Activated CD4-positive, alpha-beta T cell treated with anti-CD3 and anti-CD28 coated beads, Interleukin-2, amount 50 U/mL, for 1 hour (primary cell): ENCODE measurements at regions not wholly inside any gene's neighbourhood (a gene's known extent, or its start where the extent isn't known, plus 50 kb on each side); places are given as distances from the start of the nearest gene placed in this dataset.
"Not testable (repeated sequence)": the region's sequence is repeated elsewhere in the genome, so short reads cannot be mapped to it uniquely, and the experiment has no call there.

ENCODE experiments used
- DNase-seq: peaks from one replicate; pipeline ENCODE4 v3.0.0-alpha.2; 2020

DNA sequence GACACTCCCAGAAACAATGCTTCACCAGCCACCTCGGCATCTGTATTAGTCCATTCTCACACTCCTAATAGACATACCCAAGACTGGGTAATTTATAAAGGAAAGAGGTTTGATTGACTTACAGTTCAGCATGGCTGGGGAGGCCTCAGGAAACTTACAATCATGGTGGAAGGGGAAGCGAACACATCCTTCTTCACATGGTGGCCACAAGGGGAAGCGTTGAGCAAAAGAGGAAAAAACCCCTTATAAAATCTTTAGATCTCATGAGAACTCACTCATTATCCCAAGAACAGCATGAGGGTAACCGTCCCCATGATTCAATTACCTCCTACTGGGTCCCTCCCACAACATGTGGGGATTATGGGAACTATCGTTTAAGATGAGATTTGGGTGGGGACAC, 140.9 kb downstream of the LIG4 start:
- not testable (repeated sequence) for DNase-seq

DNA sequence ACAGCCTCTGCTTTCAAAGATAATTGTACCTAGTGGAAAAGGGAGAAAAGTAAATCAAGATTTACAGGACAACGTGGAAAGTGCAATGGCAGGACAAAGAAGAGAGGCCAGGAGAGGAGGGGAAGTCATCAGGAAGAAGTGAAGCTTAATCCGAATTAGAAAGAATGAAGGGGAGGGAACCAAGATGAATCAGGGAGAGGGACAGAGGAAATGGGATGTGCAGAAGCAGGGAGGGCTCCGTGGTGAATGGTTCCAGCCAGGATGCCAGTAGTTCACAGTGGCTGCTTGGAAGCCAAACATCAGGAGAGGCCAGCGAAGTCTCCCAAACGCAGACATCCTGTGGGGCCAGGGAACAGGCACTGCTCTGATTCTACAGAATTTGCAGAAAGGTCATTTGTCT, 144.4 kb downstream of the LIG4 start:
- no peak for DNase-seq

DNA sequence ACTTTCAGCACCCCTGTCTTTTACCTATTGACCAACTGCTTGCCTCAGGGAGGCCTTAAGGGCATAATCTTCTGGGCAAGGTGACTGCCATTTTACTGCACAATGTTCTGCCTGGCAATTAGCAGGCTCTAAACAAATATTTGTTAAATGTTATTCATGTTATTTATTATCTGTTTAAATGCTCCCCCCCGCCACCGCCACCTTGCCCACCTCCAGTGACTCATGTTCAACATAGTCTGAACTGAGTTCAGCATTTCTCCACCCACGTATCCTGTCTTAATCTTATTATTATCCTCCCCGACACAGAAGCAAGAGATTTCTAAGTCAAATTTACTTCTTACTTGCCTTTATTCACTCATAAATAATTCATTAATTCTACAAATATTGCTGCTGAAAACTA, 144.8 kb downstream of the LIG4 start:
- DNase-seq = no peak

DNA sequence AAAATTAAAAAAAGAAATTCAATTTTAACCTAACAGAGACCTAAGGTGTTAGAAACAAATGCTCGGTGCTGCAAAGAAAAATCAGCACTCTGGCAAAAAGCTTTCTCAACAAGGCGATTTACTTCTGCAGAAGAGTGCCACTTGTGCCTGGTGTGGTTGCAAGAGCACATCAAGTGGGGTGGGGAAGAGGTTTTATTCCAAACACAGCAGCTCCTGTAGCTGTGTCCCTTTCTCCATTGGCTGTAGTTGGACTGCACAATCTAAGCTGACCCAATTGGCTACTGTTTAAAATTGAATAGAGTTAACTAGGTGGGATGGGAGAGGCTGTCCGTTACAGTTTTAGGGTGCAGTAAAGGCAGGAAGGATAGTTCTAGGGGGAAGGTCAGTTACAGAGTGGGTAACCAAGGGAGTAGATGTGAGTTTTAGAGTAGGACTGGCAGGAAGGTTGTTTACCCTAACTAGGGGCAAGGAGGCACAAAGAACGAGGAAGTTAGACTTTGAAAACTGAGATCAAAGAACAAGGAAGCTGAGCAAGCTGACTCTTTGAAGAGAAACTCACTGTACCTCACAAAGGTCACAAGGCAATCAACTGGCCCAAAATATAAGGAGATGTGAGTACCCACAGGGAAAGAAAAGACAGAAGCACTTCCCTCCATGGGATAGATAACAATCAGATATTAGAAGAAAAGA, 145.7 kb downstream of the LIG4 start:
- no peak for DNase-seq

DNA sequence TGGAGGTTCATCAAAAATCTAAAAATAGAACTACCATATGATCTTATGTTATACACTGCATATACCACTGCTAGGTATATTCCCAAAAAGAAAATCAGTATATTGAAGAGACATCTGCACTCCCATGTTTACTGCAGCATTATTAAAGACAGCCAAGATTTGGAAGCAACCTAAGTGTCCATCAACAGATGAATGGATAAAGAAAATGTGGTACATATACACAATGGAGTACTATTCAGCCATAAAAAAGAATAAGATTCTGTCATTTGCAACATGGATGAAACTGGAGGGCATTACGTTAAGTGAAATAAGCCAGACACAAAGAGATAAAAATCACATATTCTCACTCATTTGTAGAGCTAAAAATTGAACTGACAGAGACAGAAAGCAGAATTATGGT, 151.0 kb downstream of the LIG4 start:
- DNase-seq = not testable (repeated sequence)

DNA sequence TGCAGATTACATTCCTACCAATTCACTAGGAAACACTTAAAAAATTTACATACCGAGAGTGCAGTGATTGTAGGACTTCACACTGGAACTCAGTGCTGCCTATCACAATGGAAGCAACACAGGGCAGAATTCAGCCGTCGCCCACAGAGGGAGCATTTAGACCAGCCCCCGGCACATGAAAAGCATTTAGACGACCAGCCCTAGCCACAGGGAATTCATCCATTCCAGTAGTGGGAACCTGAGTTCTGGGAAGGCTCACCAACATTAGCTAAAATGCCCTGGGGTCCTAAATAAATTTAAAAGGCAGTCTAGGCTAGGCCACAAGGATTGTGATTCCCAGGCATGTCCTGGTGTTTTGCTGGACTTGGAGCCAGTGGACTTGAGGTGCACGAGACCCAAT, 155.2 kb downstream of the LIG4 start:
- DNase-seq = no peak

DNA sequence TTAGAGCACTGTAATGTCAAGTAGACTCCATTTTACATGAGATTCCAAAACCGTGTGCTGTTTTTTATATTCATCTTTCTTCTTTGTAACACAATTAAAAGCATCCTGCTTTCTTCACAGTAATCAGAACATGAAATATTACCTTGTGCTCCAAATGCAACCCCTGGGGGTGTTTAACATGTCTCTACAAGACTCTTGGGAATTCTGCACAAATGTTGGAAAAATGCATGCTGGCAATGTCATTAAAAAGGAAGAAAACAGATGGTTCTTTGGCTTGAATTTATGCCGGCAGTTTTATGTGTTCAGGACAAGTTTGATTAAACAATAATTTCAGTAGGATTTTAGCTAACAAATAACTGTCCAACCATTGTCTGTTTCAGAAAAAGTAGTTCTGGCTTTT, 159.1 kb downstream of the LIG4 start:
- DNase-seq = no peak

GRCh38 chr13:108049211-108049610, 166.1 kb downstream of the LIG4 start:
- DNase-seq = no peak

DNA sequence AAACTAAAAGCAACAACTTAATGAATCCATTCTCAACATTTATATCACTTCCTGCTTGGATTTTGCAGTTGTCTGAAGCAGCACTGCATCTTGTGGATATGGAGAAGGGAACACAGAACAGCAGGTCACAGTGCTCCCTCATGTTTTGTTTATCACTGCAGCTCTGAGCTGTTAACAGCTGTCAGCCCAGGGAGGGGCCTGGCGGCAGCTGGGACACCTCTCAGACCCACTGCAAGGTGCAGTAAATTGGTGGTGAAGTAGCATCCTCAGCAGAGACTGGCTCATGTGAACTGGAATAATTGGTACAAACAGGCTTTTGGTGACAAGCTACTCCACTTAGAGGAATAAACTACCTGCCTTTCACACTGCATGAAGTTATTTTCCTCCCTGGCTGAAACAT, 170.4 kb downstream of the LIG4 start:
- no peak for DNase-seq

- DNase-seq = not testable (repeated sequence)
Observed at GRCh38 chr13:108042866-108043265, 172.5 kb downstream of the LIG4 start.

DNA sequence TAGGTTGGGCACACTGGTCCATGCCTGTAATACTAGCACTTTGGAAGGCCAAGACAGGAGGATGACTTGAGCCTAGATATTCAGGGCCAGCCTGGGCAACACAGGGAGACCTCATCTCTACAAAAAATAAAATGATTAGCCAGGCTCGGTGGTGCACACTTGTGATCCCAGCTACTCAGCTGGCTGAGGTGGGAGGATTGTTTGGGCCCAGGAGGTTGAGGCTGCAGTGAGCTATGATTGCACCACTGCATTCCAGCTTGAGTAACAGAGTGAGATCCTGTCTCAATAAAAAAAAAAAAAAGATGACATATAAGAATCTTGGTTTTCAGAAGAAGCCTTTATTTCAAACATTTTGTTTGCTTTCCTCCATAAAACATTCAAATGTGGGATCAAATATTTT, 178.0 kb downstream of the LIG4 start:
- no peak for DNase-seq

DNA sequence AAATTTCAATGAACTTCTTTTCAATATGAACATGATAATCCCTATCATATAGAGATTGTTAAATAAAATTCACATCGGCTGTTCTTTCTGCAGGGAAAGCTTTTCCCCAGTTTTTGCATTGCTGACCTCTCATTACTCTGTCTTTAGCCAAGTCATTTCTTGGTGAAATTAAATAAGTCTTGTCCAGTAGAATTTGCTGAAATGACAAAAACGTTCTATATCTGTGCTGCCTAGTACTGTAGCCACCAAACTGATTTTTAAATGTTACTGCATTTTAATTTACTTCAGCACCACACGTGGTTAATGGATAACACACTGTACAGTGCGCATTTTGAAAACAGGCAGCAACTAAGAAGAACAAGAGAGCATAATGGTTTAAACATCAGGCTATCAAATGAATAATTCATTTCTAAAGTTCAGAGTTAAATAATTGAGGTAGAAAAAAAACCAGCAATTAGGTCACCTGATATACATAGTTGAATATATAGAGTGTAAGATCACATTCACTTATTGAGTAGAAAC, 178.9 kb downstream of the LIG4 start:
- DNase-seq = no peak

DNA sequence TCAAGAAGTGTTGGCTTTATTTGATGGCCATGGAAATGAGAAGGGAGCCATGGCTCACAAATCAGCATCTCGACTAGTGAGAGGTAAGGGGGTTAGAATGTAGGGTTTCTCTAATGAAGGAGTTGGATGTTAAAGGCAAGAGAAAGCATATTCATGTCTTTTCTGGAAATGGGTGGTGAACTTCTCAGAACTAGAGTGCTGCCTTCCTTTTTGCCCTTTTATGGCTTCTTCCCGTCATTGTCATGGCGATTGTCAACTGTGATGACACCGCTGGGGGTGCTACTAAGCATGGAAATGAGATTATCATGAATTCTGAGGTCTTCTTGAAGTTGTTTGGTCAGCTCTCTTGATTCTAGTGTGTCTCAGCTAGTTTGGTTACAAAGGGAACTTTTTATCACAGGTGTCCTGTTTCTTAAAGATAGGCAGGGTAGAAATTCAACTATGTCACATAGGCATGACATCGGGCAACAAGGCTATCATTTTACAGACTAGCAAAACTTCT, 180.4 kb downstream of the LIG4 start:
- DNase-seq = no peak

DNA sequence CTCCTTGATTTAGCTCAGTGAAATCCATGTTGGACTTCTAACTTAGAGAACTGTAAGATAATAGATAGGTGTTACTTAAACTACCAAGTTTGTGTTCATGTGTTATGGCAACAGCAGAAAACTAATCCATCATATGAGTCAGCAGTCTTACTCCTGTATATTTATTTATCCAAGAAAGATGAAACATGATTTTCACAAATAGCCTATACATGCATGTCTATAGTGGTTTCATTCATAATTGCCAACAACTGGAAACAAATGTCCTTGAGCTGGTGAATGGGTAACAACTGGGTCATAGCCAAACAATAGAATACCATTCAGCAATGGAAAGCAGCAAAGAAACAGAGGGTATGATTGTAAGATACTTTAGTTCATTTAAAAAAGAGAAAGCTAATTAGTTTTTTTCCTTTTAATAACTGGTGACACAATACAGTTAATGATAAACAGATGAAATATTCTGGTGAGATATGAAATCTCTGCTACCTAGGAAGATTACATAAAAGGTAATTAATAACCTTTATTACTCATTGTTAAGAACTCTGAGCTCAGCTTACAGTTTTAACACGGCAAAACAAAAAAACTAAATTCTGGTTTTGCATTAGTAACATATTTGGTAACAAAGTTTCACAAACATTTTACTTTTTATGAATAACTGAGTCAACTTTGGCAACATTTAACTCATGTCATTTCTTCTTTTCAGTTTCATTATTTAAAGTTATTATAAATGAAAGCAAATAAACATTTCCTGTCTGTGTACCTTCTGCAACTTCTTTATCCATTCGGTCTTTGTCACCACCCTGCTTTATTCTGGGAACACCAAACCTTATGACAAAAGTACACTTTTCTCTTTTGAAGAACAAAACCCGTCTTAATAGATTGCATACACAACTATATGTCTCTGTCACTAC, 181.3 kb downstream of the LIG4 start:
- DNase-seq = no peak

DNA sequence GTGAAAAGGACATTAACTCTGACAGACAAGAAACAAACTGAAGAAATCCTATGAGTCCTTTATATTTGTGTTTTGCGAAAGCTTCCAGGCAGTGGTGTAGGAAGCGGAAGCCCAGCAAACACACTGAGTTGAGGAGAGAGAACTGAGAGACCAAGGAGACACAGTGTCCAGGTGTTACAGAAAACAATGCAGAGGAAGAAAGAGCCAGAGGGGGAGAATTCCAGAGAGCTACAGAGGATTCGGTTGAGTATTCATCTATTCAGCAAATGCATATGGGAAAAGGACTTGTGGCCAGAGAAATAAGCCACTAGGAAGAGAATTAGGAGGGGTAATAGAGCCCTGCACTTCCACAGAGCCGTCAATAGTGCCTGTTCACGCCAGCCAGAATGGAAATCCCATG, 183.5 kb downstream of the LIG4 start:
- DNase-seq = no peak

DNA sequence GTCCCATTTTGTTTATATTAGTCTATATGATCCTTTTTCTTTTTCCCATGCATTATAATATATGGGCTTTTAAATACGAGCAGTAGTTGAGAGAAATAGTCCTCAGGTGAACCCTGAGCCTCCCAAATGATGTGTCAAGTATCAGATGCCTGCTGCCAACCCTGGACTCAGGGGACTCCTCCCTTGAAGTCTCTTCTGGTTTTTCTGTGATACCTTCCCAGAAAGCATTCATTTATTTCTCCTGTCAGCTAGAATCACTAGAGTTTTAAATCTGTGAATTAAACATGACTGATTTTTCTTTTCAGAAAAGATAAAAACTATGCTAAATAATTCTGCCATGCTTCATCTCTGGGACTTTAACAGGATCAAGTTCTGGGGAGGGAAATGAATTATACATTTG, 184.6 kb downstream of the LIG4 start:
- DNase-seq = no peak

DNA sequence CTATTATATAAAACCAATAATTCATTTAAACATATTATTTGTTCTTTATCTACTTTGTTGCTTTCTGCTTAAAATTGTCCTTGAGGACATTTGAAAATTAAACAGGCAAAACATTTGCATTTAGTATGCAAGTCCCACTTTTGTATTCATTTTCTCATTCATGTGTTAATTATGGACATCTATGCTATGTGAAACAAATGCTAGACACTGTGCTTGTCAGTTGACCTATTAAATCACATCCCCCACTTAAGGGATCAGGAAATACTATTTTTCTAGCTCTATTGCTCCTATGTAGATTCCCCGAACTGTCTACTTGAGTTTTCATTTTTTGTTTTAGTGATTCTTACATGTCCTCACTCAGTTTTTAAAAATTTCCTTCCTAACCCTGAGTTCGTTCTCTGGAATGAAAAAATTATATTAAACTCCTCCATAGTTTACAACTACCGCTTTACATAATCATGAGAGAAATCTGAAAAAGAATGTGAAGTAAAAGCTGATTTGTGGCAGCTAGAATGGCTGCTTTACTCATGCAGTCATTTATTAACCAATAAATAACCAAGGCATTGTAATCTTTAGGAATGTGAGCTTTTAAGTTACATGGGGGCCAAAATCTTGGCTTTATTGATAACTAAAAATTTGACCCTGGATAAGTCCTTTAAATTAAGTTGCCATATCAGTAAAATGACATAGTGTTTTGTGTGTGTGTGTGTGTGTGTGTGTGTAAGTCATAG, 188.5 kb downstream of the LIG4 start:
- DNase-seq = no peak

DNA sequence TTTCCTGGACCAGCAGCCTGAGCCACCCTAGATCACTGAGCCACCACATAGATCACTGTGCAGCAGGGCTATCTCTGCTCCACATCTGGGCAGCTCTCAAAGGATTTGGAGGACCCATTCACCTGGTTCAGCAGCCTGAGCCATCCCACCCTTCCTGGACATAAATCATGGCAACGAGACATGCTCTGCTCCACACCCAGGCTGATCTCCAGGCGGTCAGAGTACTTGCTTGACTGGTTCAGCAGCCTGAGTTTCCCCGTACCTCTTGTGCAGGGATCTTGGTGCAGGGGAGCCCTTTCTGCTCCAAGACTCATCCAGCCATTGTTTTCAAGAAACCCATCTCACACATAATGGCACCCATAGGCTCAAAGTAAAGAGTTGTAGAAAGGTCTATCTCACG, 195.3 kb downstream of the LIG4 start:
- DNase-seq = no peak

- DNase-seq = no peak
Observed at GRCh38 chr13:108018371-108018870, 196.9 kb downstream of the LIG4 start.

DNA sequence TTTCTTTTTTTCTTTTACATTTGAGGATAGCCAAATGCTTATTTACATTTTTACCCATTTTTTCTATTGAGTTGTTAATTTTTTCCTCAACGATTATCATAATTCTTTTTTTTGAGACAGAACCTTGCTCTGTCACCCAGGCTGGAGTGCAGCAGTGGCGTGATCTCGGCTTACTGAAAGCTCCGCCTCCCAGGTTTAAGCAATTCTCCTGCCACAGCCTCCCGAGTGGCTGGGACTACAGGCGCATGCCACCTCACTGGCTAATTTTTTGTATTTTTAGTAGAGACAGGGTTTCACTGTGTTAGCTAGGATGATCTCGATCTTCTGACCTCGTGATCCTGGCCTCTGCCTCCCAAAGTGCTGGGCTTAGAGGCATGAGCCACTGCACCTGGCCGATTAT, 208.7 kb downstream of the LIG4 start:
- DNase-seq = no peak

DNA sequence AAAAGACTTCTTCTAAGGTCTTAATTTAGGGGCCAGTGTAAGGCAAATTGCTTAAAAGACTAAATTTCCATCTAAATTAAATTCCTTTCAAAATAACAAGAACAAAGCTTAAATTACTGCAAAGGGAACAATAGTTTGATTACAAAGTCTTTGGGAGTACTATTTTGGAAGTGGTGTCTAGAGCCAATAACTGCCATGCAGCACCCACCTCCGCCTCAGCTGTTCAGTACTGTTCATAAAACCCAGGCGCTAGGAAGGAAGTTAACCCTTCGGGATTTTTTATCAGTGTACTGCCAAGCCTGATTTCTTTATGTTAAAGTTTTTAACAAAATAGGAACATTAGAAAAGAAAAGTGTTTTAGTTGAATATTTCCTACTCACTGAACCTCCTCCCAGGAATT, 210.1 kb downstream of the LIG4 start:
- no peak for DNase-seq

- DNase-seq = no peak
Observed at GRCh38 chr13:108003626-108004025, 211.7 kb downstream of the LIG4 start.

- no peak for DNase-seq
Observed at GRCh38 chr13:108000998-108001397, 214.3 kb downstream of the LIG4 start.
